Ovary (tissue), 3 donors: ENCODE measurements at regions not wholly inside any gene's neighbourhood (a gene's known extent, or its start where the extent isn't known, plus 50 kb on each side); places are given as distances from the start of the nearest gene placed in this dataset.

ENCODE experiments used
- CTCF ChIP-seq, 3 donors: fragments of 450-650 bp in 2 of 3; fragments of 200-600 bp in 1 of 3; IDR thresholded peaks; one replicate each; pipeline versions ENCODE4 v1.5.1 to v1.8.0; 2016 to 2022; ENCODE audit warnings: antibody characterized with exemption in 3 of 3, mild to moderate bottlenecking in 1 of 3
- EP300 ChIP-seq: sonication (generic); formaldehyde crosslinking; IDR thresholded peaks from one replicate; pipeline ENCODE4 v1.6.1; 2017; ENCODE audit warnings: antibody characterized with exemption
- POLR2A ChIP-seq: fragments of 450-650 bp; IDR thresholded peaks from one replicate; pipeline ENCODE4 v1.6.1; 2017; ENCODE audit warnings: antibody characterized with exemption, mild to moderate bottlenecking, moderate library complexity
- donor health status: DM: no; HTN: no; CAD: no.

- no peak for TF ChIP-seq CTCF (IDR thresholded peaks at IDR 0.05)
- TF ChIP-seq EP300: no peak
- TF ChIP-seq POLR2A: no peak
Observed at GRCh38 chr4:129345609-129346008, 249.7 kb downstream of the C4orf33 start.
